Astrocyte (in vitro differentiated cells and primary cell): ENCODE measurements at regions not wholly inside any gene's neighbourhood (a gene's known extent, or its start where the extent isn't known, plus 50 kb on each side); places are given as distances from the start of the nearest gene placed in this dataset.

Source experiments
- DNase-seq: peaks from one replicate; pipeline ENCODE4 v3.0.0-alpha.2; 2010; ENCODE audit warnings: low read depth
- FAIRE-seq: peaks from 2 replicates; lab custom pipeline; 2011; peaks lifted over from hg19 to GRCh38; lab: Jason Lieb, UNC
- H2AFZ ChIP-seq: 2 replicates; pipeline ENCODE4 v1.6.0; 2012; ENCODE audit warnings: low read depth, low read length, inconsistent platforms
- H3K27ac ChIP-seq: 2 replicates; pipeline ENCODE4 v1.5.1; 2011; ENCODE audit warnings: low read depth, low read length, inconsistent platforms
- H3K27me3 ChIP-seq: 2 replicates; pipeline ENCODE4 v1.6.0; 2011; ENCODE audit warnings: low read length, inconsistent platforms; ENCODE audit not compliant: insufficient read depth
- H3K36me3 ChIP-seq: 2 replicates; pipeline ENCODE4 v1.5.1; 2011; ENCODE audit warnings: low read length, inconsistent platforms; ENCODE audit not compliant: insufficient read depth
- H3K4me1 ChIP-seq: 2 replicates; pipeline ENCODE4 v1.5.1; 2011; ENCODE audit warnings: low read length, inconsistent platforms; ENCODE audit not compliant: insufficient read depth
- H3K4me2 ChIP-seq: 2 replicates; pipeline ENCODE4 v1.6.0; 2012; ENCODE audit warnings: low read length, inconsistent platforms
- H3K4me3 ChIP-seq: 2 replicates; pipeline ENCODE4 v1.5.1; 2011; ENCODE audit warnings: low read depth, mild to moderate bottlenecking, low read length, inconsistent platforms; ENCODE audit not compliant: insufficient read depth
- H3K79me2 ChIP-seq: 2 replicates; pipeline ENCODE4 v1.6.0; 2012; ENCODE audit warnings: mild to moderate bottlenecking, low read length, inconsistent platforms; ENCODE audit not compliant: insufficient read depth
- H3K9ac ChIP-seq: 2 replicates; pipeline ENCODE4 v1.6.0; 2012; ENCODE audit warnings: mild to moderate bottlenecking, low read length, inconsistent platforms
- H3K9me3 ChIP-seq: 2 replicates; pipeline ENCODE4 v1.5.1; 2012; ENCODE audit warnings: low read depth, mild to moderate bottlenecking, low read length, inconsistent platforms; ENCODE audit not compliant: insufficient read depth
- H4K20me1 ChIP-seq: 2 replicates; pipeline ENCODE4 v1.6.0; 2012; ENCODE audit warnings: low read length, inconsistent platforms; ENCODE audit not compliant: insufficient read depth
- H3K27ac Mint-ChIP-seq: one replicate; pipeline ENCODE4 v1.8.0; 2021; ENCODE audit warnings: mild to moderate bottlenecking, mixed read lengths; ENCODE audit not compliant: unreplicated experiment
- H3K27me3 Mint-ChIP-seq: one replicate; pipeline ENCODE4 v1.8.0; 2021; ENCODE audit warnings: low read depth, mixed read lengths; ENCODE audit not compliant: unreplicated experiment
- H3K36me3 Mint-ChIP-seq: one replicate; pipeline ENCODE4 v1.8.0; 2021; ENCODE audit warnings: low read depth, mixed read lengths; ENCODE audit not compliant: unreplicated experiment
- H3K4me1 Mint-ChIP-seq: one replicate; pipeline ENCODE4 v1.8.0; 2021; ENCODE audit warnings: low read depth, mixed read lengths; ENCODE audit not compliant: unreplicated experiment
- H3K4me3 Mint-ChIP-seq: one replicate; pipeline ENCODE4 v1.8.0; 2021; ENCODE audit warnings: mild to moderate bottlenecking, moderate library complexity, mixed read lengths; ENCODE audit not compliant: unreplicated experiment
- H3K9me3 Mint-ChIP-seq: one replicate; pipeline ENCODE4 v1.8.0; 2021; ENCODE audit warnings: mild to moderate bottlenecking, mixed read lengths; ENCODE audit not compliant: unreplicated experiment
- CTCF ChIP-seq: IDR thresholded peaks from 2 replicates; pipeline ENCODE4 v1.5.1; 2011; ENCODE audit warnings: low read depth, mild to moderate bottlenecking, inconsistent platforms, low read length, moderate library complexity; ENCODE audit not compliant: insufficient read depth
- EZH2 ChIP-seq: IDR thresholded peaks from 2 replicates; pipeline ENCODE4 v1.6.1; 2012; ENCODE audit warnings: mild to moderate bottlenecking, low read length, inconsistent platforms; ENCODE audit not compliant: insufficient read depth

DNA sequence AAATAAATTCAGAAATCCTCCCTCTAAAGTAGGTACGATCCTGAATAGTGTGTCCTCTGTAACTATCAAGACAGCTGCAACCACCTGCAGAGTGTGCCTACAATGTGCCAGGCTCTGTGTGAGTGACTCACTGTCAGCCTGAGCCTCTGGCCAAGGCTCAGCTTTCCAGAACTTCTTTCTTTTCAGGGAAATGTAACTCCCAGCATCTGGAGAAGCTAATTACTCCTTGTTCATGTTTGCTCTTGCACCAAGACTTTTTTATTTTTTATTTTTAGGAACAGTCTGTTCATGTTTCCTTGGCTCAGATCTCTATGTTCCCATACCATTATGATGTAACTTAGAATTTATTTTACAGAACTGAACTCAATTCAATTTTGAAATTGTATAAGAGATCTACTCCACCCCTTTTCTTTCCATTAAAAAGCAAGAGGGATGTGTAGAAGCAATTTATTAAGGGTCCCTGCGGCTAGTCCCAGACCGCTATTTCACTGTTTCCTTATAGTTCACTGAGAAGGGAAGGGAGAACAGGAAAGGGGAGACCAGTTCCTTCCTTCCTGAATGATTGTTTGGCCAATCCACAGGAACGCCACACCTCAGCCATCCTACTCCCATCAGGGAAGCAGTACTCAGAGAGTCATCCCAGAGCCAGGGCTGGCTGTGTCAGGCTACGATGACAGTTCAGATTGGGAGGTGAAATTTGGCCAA is 112.4 kb upstream of the ZNF648 start:
- Mint-ChIP-seq H3K36me3 (no peaks in the 10 kb centered on the region), H3K27ac (no peak overlapping the region)

GRCh38 chr1:182172699-182173098 is 111.2 kb upstream of the ZNF648 start:
- no peak for DNase-seq
- Histone ChIP-seq H3K36me3 (no peaks in the 10 kb centered on the region), H3K9ac (no peak overlapping the region), H4K20me1 (no peaks in the 10 kb centered on the region), H3K4me1 (no peaks in the 10 kb centered on the region), H3K4me2 (no peak overlapping the region), H3K27me3 (no peaks in the 10 kb centered on the region), H3K79me2 (no peaks in the 10 kb centered on the region), H3K4me3 (no peak overlapping the region), H3K27ac (no peak overlapping the region), H3K9me3 (no peaks in the 10 kb centered on the region), H2AFZ (no peak overlapping the region)
- no peaks in the 10 kb centered on the region for H3K36me3 Mint-ChIP-seq
- no peaks in the 10 kb centered on the region for H3K4me1 Mint-ChIP-seq
- TF ChIP-seq EZH2: no peak
- no peak for TF ChIP-seq CTCF
- FAIRE-seq: no peak
- no peak overlapping the region for H3K4me3 Mint-ChIP-seq
- H3K27me3 Mint-ChIP-seq: no peaks in the 10 kb centered on the region
- no peak overlapping the region for H3K27ac Mint-ChIP-seq
- H3K9me3 Mint-ChIP-seq: no peaks in the 10 kb centered on the region

More for the DNA sequence above, 112.4 kb upstream of the ZNF648 start:
- no peaks in the 10 kb centered on the region for H3K9me3 Mint-ChIP-seq
- no peak for DNase-seq
- no peak for FAIRE-seq
- no peak overlapping the region for H2AFZ ChIP-seq
- H3K27me3 ChIP-seq: no peaks in the 10 kb centered on the region
- H3K4me1 Mint-ChIP-seq: no peaks in the 10 kb centered on the region
- H3K4me3 Mint-ChIP-seq: no peak overlapping the region
- H3K4me3 ChIP-seq: no peak overlapping the region
- no peaks in the 10 kb centered on the region for H3K9me3 ChIP-seq
- H3K4me2 ChIP-seq: no peak overlapping the region
- no peak overlapping the region for H3K9ac ChIP-seq
- no peaks in the 10 kb centered on the region for H3K4me1 ChIP-seq
- TF ChIP-seq CTCF: no peak
- TF ChIP-seq EZH2: no peak
- no peaks in the 10 kb centered on the region for H3K36me3 ChIP-seq
- no peaks in the 10 kb centered on the region for H4K20me1 ChIP-seq
- H3K27me3 Mint-ChIP-seq: no peaks in the 10 kb centered on the region
- no peaks in the 10 kb centered on the region for H3K79me2 ChIP-seq
- no peak overlapping the region for H3K27ac ChIP-seq

DNA sequence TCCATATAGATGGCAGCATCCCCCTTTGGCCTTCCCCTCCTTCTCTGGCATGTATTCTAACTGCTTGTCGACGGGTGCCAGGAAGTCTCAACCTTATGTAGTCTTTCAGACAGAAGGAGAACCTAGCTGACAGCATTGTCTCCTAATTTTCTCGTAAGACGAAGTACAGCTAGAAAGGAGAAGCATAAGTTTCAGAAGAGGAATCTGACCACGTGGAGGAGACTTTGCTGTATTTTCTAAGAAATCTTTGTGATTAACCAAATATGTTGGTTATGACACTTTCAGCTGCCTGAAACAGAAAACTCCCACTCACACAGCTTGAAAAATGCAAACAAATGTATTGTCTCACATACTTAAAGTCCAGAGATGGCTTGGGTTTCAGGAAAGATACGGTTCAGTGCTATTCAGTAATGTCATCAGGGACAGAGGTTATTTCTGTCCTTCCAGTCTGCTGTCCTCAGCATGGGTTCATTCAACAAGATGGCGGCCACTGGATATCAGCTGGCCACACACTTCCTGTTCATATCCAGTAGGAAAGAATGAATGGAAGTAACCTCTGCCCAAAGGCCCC is 109.5 kb upstream of the ZNF648 start:
- Histone ChIP-seq H3K4me1 (no peaks in the 10 kb centered on the region), H3K27ac (no peak overlapping the region)

More for the DNA sequence above, 109.5 kb upstream of the ZNF648 start:
- Mint-ChIP-seq H3K9me3 (no peaks in the 10 kb centered on the region), H3K4me1 (no peaks in the 10 kb centered on the region), H3K4me3 (no peak overlapping the region), H3K27me3 (no peaks in the 10 kb centered on the region), H3K36me3 (no peaks in the 10 kb centered on the region), H3K27ac (no peak overlapping the region)
- H3K79me2 ChIP-seq: no peaks in the 10 kb centered on the region
- DNase-seq (no peak), FAIRE-seq (no peak)
- no peaks in the 10 kb centered on the region for H3K27me3 ChIP-seq
- TF ChIP-seq CTCF: no peak
- no peak for TF ChIP-seq EZH2
- no peak overlapping the region for H3K4me3 ChIP-seq
- no peaks in the 10 kb centered on the region for H4K20me1 ChIP-seq
- no peak overlapping the region for H2AFZ ChIP-seq
- no peak overlapping the region for H3K4me2 ChIP-seq
- no peak overlapping the region for H3K9ac ChIP-seq
- H3K36me3 ChIP-seq: no peaks in the 10 kb centered on the region
- H3K9me3 ChIP-seq: no peaks in the 10 kb centered on the region
